NCI-H526 (cell line): ENCODE measurements at regions not wholly inside any gene's neighbourhood (a gene's known extent, or its start where the extent isn't known, plus 50 kb on each side); places are given as distances from the start of the nearest gene placed in this dataset.
"Not testable (repeated sequence)": the region's sequence is repeated elsewhere in the genome, so short reads cannot be mapped to it uniquely, and the experiment has no call there.

Experiments
- DNase-seq, 2 experiments: peaks; one replicate each; lab custom pipeline; 2025; lab: John Stamatoyannopoulos, UW

- DNase-seq: no peak
These were observed 188.5 kb upstream of the CAND1 start for GRCh38 chr12:67080637-67081036.

- DNase-seq: no peak
These were observed 186.9 kb upstream of the CAND1 start for GRCh38 chr12:67082221-67082620.

- no peak for DNase-seq
These were observed 183.5 kb upstream of the CAND1 start for GRCh38 chr12:67085699-67086098.

- no peak for DNase-seq
These were observed 183.0 kb upstream of the CAND1 start for GRCh38 chr12:67086116-67086515.

GRCh38 chr12:67088401-67089118 is 180.6 kb upstream of the CAND1 start:
- DNase-seq: no peak

- no peak for DNase-seq
These were observed 178.0 kb upstream of the CAND1 start for GRCh38 chr12:67091204-67091603.

- no peak for DNase-seq
These were observed 177.5 kb upstream of the CAND1 start for GRCh38 chr12:67091678-67092077.

GRCh38 chr12:67092934-67093333 is 176.2 kb upstream of the CAND1 start:
- DNase-seq: not testable (repeated sequence)

- no peak for DNase-seq
These were observed 172.4 kb upstream of the CAND1 start for GRCh38 chr12:67096533-67097318.

GRCh38 chr12:67099858-67100257 is 169.3 kb upstream of the CAND1 start:
- DNase-seq: no peak

- no peak for DNase-seq
These were observed 165.6 kb upstream of the CAND1 start for GRCh38 chr12:67103521-67103920.

- no peak for DNase-seq
These were observed 161.9 kb upstream of the CAND1 start for GRCh38 chr12:67107235-67107634.

- no peak for DNase-seq
These were observed 161.3 kb upstream of the CAND1 start for GRCh38 chr12:67107751-67108269.

- DNase-seq: not testable (repeated sequence)
These were observed 158.8 kb upstream of the CAND1 start for GRCh38 chr12:67110345-67110744.

- DNase-seq: no peak
These were observed 158.0 kb upstream of the CAND1 start for GRCh38 chr12:67111182-67111581.

- no peak for DNase-seq
These were observed 156.6 kb upstream of the CAND1 start for GRCh38 chr12:67112586-67112985.

- no peak for DNase-seq
These were observed 153.0 kb upstream of the CAND1 start for GRCh38 chr12:67116134-67116533.

- DNase-seq: no peak
These were observed 146.6 kb upstream of the CAND1 start for GRCh38 chr12:67122584-67122983.

- DNase-seq: no peak
These were observed 131.9 kb upstream of the CAND1 start for GRCh38 chr12:67137256-67137655.

- no peak for DNase-seq
These were observed 127.7 kb upstream of the CAND1 start for GRCh38 chr12:67141296-67142018.

GRCh38 chr12:67145692-67146091 is 123.5 kb upstream of the CAND1 start:
- DNase-seq: no peak

- no peak for DNase-seq
These were observed 122.1 kb upstream of the CAND1 start for GRCh38 chr12:67147030-67147429.

GRCh38 chr12:67147447-67147846 is 121.7 kb upstream of the CAND1 start:
- no peak for DNase-seq
